GM12865 (cell line): ENCODE measurements at regions not wholly inside any gene's neighbourhood (a gene's known extent, or its start where the extent isn't known, plus 50 kb on each side); places are given as distances from the start of the nearest gene placed in this dataset.
"Not testable (repeated sequence)": the region's sequence is repeated elsewhere in the genome, so short reads cannot be mapped to it uniquely, and the experiment has no call there.

Experiments
- DNase-seq: peaks from one replicate; pipeline ENCODE4 v3.0.0; 2010; ENCODE audit warnings: low read depth
- H3K4me3 ChIP-seq: 2 replicates; pipeline ENCODE4 v1.5.1; 2011; ENCODE audit warnings: mild to moderate bottlenecking, low read depth, low read length, control low read depth
- TF ChIP-seq, protein P1 (sequence below): IDR thresholded peaks from 2 replicates; pipeline ENCODE4 v1.5.1; 2011; ENCODE audit warnings: low read length, control low read depth, low read depth, inconsistent platforms; ENCODE audit not compliant: insufficient read depth; ENCODE audit errors: missing control alignments

DNA sequence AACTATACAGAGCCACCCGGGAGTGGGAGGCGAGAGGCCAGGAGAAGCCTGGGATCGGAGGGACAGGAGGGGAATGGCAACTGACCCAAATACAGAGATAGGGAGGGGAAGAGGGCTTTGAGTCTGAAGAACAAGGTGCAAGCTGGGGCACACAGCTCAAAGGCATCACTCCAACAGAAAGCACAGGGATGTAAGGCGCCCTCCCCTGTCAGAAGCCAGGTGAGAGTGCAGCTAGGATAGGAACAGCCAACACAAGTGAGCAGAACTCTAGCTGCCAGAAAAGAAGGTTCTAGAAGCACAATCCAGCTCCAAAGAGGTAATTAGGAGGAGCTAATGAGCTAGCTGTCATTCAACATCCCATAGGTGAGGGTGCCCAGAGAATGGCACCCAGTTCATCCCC is 232.2 kb downstream of the DHX15 start:
- TF ChIP-seq, protein P1, sequence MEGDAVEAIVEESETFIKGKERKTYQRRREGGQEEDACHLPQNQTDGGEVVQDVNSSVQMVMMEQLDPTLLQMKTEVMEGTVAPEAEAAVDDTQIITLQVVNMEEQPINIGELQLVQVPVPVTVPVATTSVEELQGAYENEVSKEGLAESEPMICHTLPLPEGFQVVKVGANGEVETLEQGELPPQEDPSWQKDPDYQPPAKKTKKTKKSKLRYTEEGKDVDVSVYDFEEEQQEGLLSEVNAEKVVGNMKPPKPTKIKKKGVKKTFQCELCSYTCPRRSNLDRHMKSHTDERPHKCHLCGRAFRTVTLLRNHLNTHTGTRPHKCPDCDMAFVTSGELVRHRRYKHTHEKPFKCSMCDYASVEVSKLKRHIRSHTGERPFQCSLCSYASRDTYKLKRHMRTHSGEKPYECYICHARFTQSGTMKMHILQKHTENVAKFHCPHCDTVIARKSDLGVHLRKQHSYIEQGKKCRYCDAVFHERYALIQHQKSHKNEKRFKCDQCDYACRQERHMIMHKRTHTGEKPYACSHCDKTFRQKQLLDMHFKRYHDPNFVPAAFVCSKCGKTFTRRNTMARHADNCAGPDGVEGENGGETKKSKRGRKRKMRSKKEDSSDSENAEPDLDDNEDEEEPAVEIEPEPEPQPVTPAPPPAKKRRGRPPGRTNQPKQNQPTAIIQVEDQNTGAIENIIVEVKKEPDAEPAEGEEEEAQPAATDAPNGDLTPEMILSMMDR, result no peak
- no peak overlapping the region for H3K4me3 ChIP-seq

GRCh38 chr4:24349168-24349996 is 235.0 kb downstream of the DHX15 start:
- not testable (repeated sequence) for H3K4me3 ChIP-seq, DNase-seq

More for the DNA sequence above, 232.2 kb downstream of the DHX15 start:
- DNase-seq, result no peak

DNA sequence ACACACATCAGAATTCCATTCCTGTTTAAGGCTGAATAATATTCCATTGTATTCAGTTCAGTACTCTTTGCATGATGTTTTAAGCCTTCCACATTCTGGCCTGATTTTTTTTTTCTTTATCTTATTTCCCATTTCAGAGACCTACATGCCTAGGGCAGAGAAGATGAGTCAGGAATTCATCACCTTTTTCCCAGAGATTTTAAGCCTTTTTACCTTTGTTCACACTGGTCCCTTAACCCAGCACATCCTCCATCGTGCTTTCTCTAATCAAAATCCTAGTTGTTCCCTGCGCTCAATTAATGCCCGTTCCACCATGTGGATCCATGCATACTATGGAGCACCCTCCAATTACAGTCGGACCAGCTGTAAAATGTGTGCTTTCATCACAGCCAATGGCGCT is 245.1 kb downstream of the DHX15 start:
- TF ChIP-seq, protein P1, result no peak
- no peak overlapping the region for H3K4me3 ChIP-seq
- DNase-seq, result no peak

GRCh38 chr4:24337451-24338190 is 246.7 kb downstream of the DHX15 start:
- TF ChIP-seq, protein P1, result no peak
- no peak for DNase-seq

GRCh38 chr4:24335616-24336015 is 248.7 kb downstream of the DHX15 start:
- TF ChIP-seq, protein P1, result no peak
- no peak for DNase-seq
- H3K4me3 ChIP-seq, result no peak overlapping the region

More at GRCh38 chr4:24337451-24338190, 246.7 kb downstream of the DHX15 start:
- H3K4me3 ChIP-seq, result no peak overlapping the region

DNA sequence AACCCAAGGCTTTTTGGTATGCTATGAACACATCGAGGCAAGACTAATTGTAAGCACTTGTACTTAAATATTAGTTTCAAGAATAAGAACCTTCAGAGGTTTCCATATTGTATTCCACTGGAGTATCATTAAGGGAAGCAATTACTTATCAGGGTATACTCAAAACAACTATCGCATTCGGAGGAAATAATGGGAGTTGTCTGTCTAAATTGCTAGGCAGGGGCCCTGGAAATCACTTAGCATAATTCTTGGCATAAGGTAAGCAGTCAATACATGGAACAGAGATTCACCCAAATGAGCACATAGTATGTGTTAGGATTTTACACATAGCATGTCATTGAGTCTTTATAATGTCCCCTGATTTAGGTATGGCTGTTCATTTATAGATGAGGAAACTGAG is 249.4 kb downstream of the DHX15 start:
- H3K4me3 ChIP-seq, result no peak overlapping the region
- no peak for DNase-seq
- TF ChIP-seq, protein P1, result no peak

DNA sequence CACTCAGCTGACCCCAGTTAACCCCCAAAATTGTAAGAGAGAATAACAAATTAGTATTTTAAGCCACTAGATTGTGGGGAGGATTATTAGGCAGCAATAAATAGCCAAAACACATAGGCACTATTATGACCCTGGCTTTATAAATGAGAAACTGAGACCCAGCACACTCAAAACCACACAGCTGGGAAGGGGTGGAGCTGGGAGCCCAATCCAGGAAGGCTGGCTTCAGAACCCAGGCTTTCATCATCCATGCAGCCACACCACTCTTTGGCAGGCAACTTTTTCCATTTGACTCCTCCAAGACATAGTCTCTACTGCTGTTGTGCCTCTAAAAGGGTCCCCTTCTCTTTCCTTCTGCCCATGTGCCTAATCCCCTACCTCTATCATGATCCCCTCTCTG is 253.8 kb downstream of the DHX15 start:
- H3K4me3 ChIP-seq, result no peak overlapping the region
- TF ChIP-seq, protein P1, result no peak
- DNase-seq, result no peak
